Type B pancreatic cell (in vitro differentiated cells): ENCODE measurements at regions not wholly inside any gene's neighbourhood (a gene's known extent, or its start where the extent isn't known, plus 50 kb on each side); places are given as distances from the start of the nearest gene placed in this dataset.

Source experiments
- DNase-seq: peaks from one replicate; pipeline ENCODE4 v3.0.0; 2021; ENCODE audit warnings: mixed read lengths; ENCODE audit not compliant: unreplicated experiment; ENCODE audit errors: extremely low spot score
- H3K27ac Mint-ChIP-seq: 2 replicates; pipeline ENCODE4 v1.8.0; 2021; ENCODE audit warnings: mild to moderate bottlenecking, mixed read lengths
- H3K27me3 Mint-ChIP-seq: 2 replicates; pipeline ENCODE4 v1.8.0; 2021; ENCODE audit warnings: mixed read lengths
- H3K36me3 Mint-ChIP-seq: 2 replicates; pipeline ENCODE4 v1.8.0; 2021; ENCODE audit warnings: mixed read lengths
- H3K4me1 Mint-ChIP-seq: one replicate; pipeline ENCODE4 v1.8.0; 2021; ENCODE audit warnings: mixed read lengths; ENCODE audit not compliant: unreplicated experiment
- H3K4me3 Mint-ChIP-seq: 2 replicates; pipeline ENCODE4 v1.8.0; 2021; ENCODE audit warnings: mild to moderate bottlenecking, mixed read lengths
- H3K9me3 Mint-ChIP-seq: 2 replicates; pipeline ENCODE4 v1.8.0; 2021; ENCODE audit warnings: mixed read lengths
- CTCF ChIP-seq: fragments of 200-600 bp; sonication (generic); conservative IDR thresholded peaks from 2 replicates; pipeline ENCODE4 v1.5.0; 2021; ENCODE audit warnings: antibody characterized with exemption, mild to moderate bottlenecking

- no peaks in the 10 kb centered on the region for H3K4me1 Mint-ChIP-seq
- H3K9me3 Mint-ChIP-seq: no peaks in the 10 kb centered on the region
- H3K27me3 Mint-ChIP-seq: no peaks in the 10 kb centered on the region
- H3K27ac Mint-ChIP-seq: no peak overlapping the region
- no peak for TF ChIP-seq CTCF
- DNase-seq: no peak
- H3K36me3 Mint-ChIP-seq: no peaks in the 10 kb centered on the region
- no peak overlapping the region for H3K4me3 Mint-ChIP-seq
These were observed 104.1 kb upstream of the SPEF2 start for GRCh38 chr5:35513612-35514011.

GRCh38 chr5:35502206-35502605 is 115.5 kb upstream of the SPEF2 start:
- no peak for TF ChIP-seq CTCF
- no peaks in the 10 kb centered on the region for H3K27me3 Mint-ChIP-seq

GRCh38 chr5:35488791-35489190 is 128.9 kb upstream of the SPEF2 start:
- Mint-ChIP-seq H3K27ac (no peak overlapping the region), H3K36me3 (no peaks in the 10 kb centered on the region), H3K9me3 (no peaks in the 10 kb centered on the region), H3K4me1 (peaks cover 12% of the 10 kb centered on the region), H3K4me3 (no peak overlapping the region), H3K27me3 (no peaks in the 10 kb centered on the region)
- TF ChIP-seq CTCF: no peak
- no peak for DNase-seq

More at GRCh38 chr5:35502206-35502605, 115.5 kb upstream of the SPEF2 start:
- H3K36me3 Mint-ChIP-seq: no peaks in the 10 kb centered on the region
- peaks cover 9% of the 10 kb centered on the region for H3K9me3 Mint-ChIP-seq
- no peak overlapping the region for H3K27ac Mint-ChIP-seq
- H3K4me3 Mint-ChIP-seq: no peak overlapping the region
- no peaks in the 10 kb centered on the region for H3K4me1 Mint-ChIP-seq
- no peak for DNase-seq

GRCh38 chr5:35488055-35488454 is 129.6 kb upstream of the SPEF2 start:
- Mint-ChIP-seq H3K4me3 (no peak overlapping the region), H3K4me1 (peaks cover 12% of the 10 kb centered on the region), H3K9me3 (no peaks in the 10 kb centered on the region), H3K27ac (no peak overlapping the region), H3K27me3 (no peaks in the 10 kb centered on the region), H3K36me3 (no peaks in the 10 kb centered on the region)
- DNase-seq: no peak
- TF ChIP-seq CTCF: no peak

- no peak for TF ChIP-seq CTCF
- H3K27ac Mint-ChIP-seq: no peak overlapping the region
- H3K27me3 Mint-ChIP-seq: no peaks in the 10 kb centered on the region
- H3K4me1 Mint-ChIP-seq: peaks cover 12% of the 10 kb centered on the region
- no peak overlapping the region for H3K4me3 Mint-ChIP-seq
- H3K9me3 Mint-ChIP-seq: no peaks in the 10 kb centered on the region
- DNase-seq: no peak
- H3K36me3 Mint-ChIP-seq: no peaks in the 10 kb centered on the region
These were observed 130.2 kb upstream of the SPEF2 start for GRCh38 chr5:35487233-35488025.
